Liver (tissue), 8 donors: ENCODE measurements at regions not wholly inside any gene's neighbourhood (a gene's known extent, or its start where the extent isn't known, plus 50 kb on each side); places are given as distances from the start of the nearest gene placed in this dataset.
"Not testable (repeated sequence)": the region's sequence is repeated elsewhere in the genome, so short reads cannot be mapped to it uniquely, and the experiment has no call there.

Experiments used
- DNase-seq: peaks from one replicate; pipeline ENCODE4 v3.0.0-alpha.2; 2017; ENCODE audit warnings: low spot score
- H3K27ac ChIP-seq, 2 donors: one replicate each; pipeline ENCODE4 v1.7.0; 2013; ENCODE audit warnings: inconsistent platforms in 2 of 2, low read length in 2 of 2, control low read depth in 1 of 2, low read depth in 1 of 2, mild to moderate bottlenecking in 1 of 2
- H3K27me3 ChIP-seq, 4 donors: one replicate each; pipeline versions ENCODE4 v1.6.1 to v1.7.0; 2013; ENCODE audit warnings: low read length in 3 of 4, inconsistent platforms in 1 of 4, mild to moderate bottlenecking in 1 of 4, moderate library complexity in 1 of 4; ENCODE audit not compliant: control insufficient read depth in 4 of 4, insufficient read depth in 4 of 4
- H3K36me3 ChIP-seq, 4 donors: one replicate each; pipeline versions ENCODE4 v1.6.1 to v1.7.0; 2013; ENCODE audit warnings: low read length in 3 of 4, mild to moderate bottlenecking in 3 of 4, low read depth in 1 of 4, moderate library complexity in 1 of 4; ENCODE audit not compliant: control insufficient read depth in 4 of 4, insufficient read depth in 3 of 4
- H3K4me1 ChIP-seq, 4 donors: one replicate each; pipeline versions ENCODE4 v1.6.1 to v1.7.0; 2013; ENCODE audit warnings: low read length in 3 of 4, mild to moderate bottlenecking in 3 of 4, moderate library complexity in 1 of 4; ENCODE audit not compliant: control insufficient read depth in 4 of 4, insufficient read depth in 4 of 4
- H3K4me3 ChIP-seq, 3 donors: one replicate each; pipeline versions ENCODE4 v1.6.1 to v1.7.0; 2013; ENCODE audit warnings: low read length in 3 of 3, control low read depth in 1 of 3, low read depth in 1 of 3, mild to moderate bottlenecking in 1 of 3
- H3K9ac ChIP-seq, 2 donors: one replicate each; pipeline ENCODE4 v1.7.0; 2013; ENCODE audit warnings: low read length in 2 of 2, mild to moderate bottlenecking in 2 of 2, moderate library complexity in 2 of 2, control low read depth in 1 of 2, low read depth in 1 of 2
- H3K9me3 ChIP-seq, 4 donors: one replicate each; pipeline versions ENCODE4 v1.6.1 to v1.7.0; 2013; ENCODE audit warnings: low read length in 3 of 4; ENCODE audit not compliant: control insufficient read depth in 4 of 4
- EGR1 ChIP-seq, 2 donors: IDR thresholded peaks; 2 replicates each; pipeline ENCODE4 v1.6.1; 2016 to 2018; ENCODE audit warnings: antibody characterized with exemption in 2 of 2, low read depth in 2 of 2
- FOXA2 ChIP-seq: IDR thresholded peaks from 2 replicates; pipeline ENCODE4 v1.6.1; 2016; ENCODE audit warnings: antibody characterized with exemption
- GABPA ChIP-seq, 2 donors: IDR thresholded peaks in 1 of 2; conservative IDR thresholded peaks in 1 of 2; 2 replicates each; pipeline ENCODE4 v1.6.1; 2016; ENCODE audit warnings: antibody characterized with exemption in 2 of 2, mild to moderate bottlenecking in 1 of 2, moderate library complexity in 1 of 2
- HNF4A ChIP-seq, 2 donors: conservative IDR thresholded peaks; 2 replicates each; pipeline ENCODE4 v1.6.1; 2016; ENCODE audit warnings: antibody characterized with exemption in 2 of 2, mild to moderate bottlenecking in 2 of 2
- JUND ChIP-seq, 2 donors: IDR thresholded peaks; 2 replicates each; pipeline ENCODE4 v1.6.1; 2016; ENCODE audit warnings: antibody characterized with exemption in 2 of 2
- NR2F2 ChIP-seq: IDR thresholded peaks from 2 replicates; pipeline ENCODE4 v1.6.1; 2016; ENCODE audit warnings: antibody characterized with exemption
- RXRA ChIP-seq, 2 donors: IDR thresholded peaks; 2 replicates each; pipeline ENCODE4 v1.6.1; 2017 to 2018; ENCODE audit warnings: antibody characterized with exemption in 2 of 2, mild to moderate bottlenecking in 1 of 2
- SP1 ChIP-seq: IDR thresholded peaks from 2 replicates; pipeline ENCODE4 v1.6.1; 2018; ENCODE audit warnings: antibody characterized with exemption, mild to moderate bottlenecking
- TAF1 ChIP-seq: conservative IDR thresholded peaks from 2 replicates; pipeline ENCODE4 v1.6.1; 2016; ENCODE audit warnings: antibody characterized with exemption, mild to moderate bottlenecking
- YY1 ChIP-seq: IDR thresholded peaks from 2 replicates; pipeline ENCODE4 v1.6.1; 2016; ENCODE audit warnings: antibody characterized with exemption, mild to moderate bottlenecking
- WGBS: extraction: QIAGEN DNeasy Blood & Tissue Kit; methylation state at CpG from one replicate; pipeline ENCODE4 v1.1.7; 2013; 5-methylcytosine and 5-hydroxymethylcytosine counted together
- TF ChIP-seq, protein P1 (sequence below): IDR thresholded peaks from 2 replicates; pipeline ENCODE4 v1.6.1; 2016; ENCODE audit warnings: antibody characterized with exemption
- TF ChIP-seq, protein P2 (sequence below): IDR thresholded peaks from 2 replicates; pipeline ENCODE4 v1.6.1; 2016; ENCODE audit warnings: antibody characterized with exemption
- TF ChIP-seq, protein P3 (sequence below): fragments of 150-350 bp; IDR thresholded peaks from 2 replicates; pipeline ENCODE4 v1.5.1; 2017; ENCODE audit warnings: improper control_type of control experiment, low read depth, low read length; ENCODE audit not compliant: missing input control
- TF ChIP-seq, protein P4 (sequence below): IDR thresholded peaks from 2 replicates; pipeline ENCODE4 v1.6.1; 2016; ENCODE audit warnings: antibody characterized with exemption
- donor health status: healthy.
- donor health status: healthy.
- donor health status: healthy.
- donor health status: healthy.
- donor health status: healthy.

DNA sequence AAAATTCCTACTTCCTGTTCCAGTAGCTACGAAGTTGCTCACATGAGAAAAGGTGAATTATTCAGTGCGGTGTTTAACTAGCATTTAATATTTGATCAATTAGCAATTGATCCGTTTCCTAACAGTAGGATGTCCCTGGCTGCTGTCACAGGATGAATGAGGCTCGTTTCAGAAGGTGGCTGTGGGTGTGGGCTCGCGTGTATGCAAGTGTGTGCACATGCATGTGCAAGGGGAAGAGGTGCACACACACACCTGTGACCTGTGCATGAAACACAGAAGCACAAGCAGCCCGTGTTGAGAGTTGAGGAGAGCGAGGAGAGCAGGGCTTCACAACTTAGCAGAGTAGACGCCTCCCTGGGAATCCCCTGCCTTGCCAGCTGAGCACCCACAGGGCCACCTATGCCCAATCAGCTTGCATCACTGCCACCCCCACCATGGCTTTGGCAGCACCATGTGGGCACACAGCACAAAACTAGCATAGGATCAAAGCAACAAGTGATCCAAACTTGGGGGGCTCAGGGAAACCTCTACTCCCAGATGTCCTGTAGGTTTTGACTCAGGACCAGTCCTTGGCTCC lies 107.2 kb downstream of the C5orf15 start (continued):
- TF ChIP-seq, protein P1, sequence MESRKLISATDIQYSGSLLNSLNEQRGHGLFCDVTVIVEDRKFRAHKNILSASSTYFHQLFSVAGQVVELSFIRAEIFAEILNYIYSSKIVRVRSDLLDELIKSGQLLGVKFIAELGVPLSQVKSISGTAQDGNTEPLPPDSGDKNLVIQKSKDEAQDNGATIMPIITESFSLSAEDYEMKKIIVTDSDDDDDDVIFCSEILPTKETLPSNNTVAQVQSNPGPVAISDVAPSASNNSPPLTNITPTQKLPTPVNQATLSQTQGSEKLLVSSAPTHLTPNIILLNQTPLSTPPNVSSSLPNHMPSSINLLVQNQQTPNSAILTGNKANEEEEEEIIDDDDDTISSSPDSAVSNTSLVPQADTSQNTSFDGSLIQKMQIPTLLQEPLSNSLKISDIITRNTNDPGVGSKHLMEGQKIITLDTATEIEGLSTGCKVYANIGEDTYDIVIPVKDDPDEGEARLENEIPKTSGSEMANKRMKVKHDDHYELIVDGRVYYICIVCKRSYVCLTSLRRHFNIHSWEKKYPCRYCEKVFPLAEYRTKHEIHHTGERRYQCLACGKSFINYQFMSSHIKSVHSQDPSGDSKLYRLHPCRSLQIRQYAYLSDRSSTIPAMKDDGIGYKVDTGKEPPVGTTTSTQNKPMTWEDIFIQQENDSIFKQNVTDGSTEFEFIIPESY: no peak
- TF ChIP-seq YY1 (no peak), JUND (IDR thresholded peaks at IDR 0.05) (no peak), HNF4A (conservative IDR thresholded peaks at IDR 0.05) (no peak), EGR1 (IDR thresholded peaks at IDR 0.05; ENCODE audit: low read depth in 2 of 2) (no peak)

DNA sequence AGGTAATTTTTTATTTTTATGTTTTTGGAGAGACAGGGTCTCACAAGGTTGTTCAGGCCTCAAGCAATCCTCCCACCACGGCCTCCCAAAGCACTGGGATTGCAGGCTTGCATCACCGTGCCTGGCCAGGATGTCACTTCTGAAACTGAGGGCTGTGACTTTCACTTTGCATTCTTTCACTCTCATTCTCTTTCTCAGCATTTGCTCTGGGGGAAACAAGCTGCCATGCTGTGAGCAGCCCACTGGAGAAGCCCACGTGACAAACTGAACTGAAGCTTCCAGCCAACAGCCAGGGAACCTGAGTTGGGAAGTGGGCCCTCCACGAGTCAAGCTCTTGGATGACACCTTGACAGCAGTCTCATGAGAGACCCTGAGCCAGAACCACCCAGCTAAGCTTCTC lies 109.4 kb downstream of the C5orf15 start:
- WGBS: 84% methylated on average over 4 of the region's 4 CpGs
- no peak overlapping the region for H3K4me3 ChIP-seq
- no peaks in the 10 kb centered on the region for H3K4me1 ChIP-seq
- H3K9me3 ChIP-seq: no peaks in the 10 kb centered on the region
- no peak overlapping the region for H3K9ac ChIP-seq
- TF ChIP-seq GABPA (IDR thresholded peaks at IDR 0.05 in 1 of 2, conservative IDR thresholded peaks at IDR 0.05 in 1 of 2) (no peak), YY1 (no peak), JUND (IDR thresholded peaks at IDR 0.05) (no peak)
- no peak for DNase-seq
- peaks cover 0 to 2% (median 0%) of the 10 kb centered on the region in 4 donors for H3K27me3 ChIP-seq
- H3K27ac ChIP-seq: no peak overlapping the region
- no peaks in the 10 kb centered on the region for H3K36me3 ChIP-seq

DNA sequence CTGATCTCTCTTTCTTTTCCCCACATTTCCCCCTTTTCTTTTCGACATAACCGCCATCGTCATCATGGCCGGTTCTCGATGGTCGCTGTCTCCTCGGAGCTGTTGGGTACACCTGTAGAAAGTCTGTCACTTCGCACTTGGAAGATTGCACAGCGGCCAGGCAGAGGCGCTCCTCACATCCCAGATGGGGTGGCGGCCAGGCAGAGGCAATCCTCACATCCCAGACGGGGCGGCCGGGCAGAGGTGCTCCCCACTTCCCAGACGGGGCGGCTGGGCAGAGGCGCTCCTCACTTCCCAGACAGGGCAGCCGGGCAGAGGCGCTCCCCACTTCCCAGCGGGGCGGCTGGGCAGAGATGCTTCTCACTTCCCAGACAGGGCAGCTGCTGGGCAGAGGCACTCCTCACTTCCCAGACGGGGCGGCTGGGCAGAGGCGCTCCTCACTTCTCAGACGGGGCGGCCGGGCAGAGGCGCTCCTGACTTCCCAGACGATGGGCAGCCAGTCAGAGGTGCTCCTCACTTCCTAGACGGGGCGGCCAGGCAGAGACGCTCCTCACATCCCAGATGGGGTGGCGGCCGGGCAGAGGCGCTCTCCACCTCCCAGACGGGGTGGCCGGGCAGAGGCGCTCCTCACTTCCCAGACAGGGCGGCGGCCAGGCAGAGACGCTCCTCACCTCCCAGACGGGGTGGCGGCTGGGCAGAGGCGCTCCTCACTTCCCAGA lies 110.7 kb downstream of the C5orf15 start:
- H3K27me3 ChIP-seq, H3K9ac ChIP-seq, H3K9me3 ChIP-seq, H3K36me3 ChIP-seq, H3K4me1 ChIP-seq, H3K27ac ChIP-seq, H3K4me3 ChIP-seq, DNase-seq: not testable (repeated sequence)
- 94% methylated on average over 44 of the region's 44 CpGs for WGBS

DNA sequence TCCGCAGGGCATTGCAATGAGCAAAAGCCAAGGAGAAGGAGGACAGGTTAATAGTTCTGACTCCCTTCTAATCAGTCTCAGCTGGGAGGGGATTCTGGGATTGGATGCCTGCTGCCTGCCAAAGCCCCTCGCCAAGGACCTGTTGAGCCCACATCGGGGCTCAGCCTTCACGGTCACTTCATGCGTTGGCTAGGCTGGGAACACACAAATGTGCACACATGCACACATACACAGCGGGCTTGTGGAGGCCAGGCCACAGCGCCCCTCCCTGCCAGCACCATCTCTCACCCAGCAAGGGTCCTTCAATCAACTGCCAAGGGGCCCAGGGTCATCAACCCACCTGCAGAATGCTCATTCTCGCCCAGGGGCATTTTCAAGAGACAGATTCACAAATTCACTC lies 113.9 kb downstream of the C5orf15 start:
- 87% methylated on average over 8 of the region's 8 CpGs for WGBS
- Histone ChIP-seq H3K27ac (no peak overlapping the region), H3K4me1 (no peaks in the 10 kb centered on the region), H3K9me3 (no peaks in the 10 kb centered on the region), H3K4me3 (no peak overlapping the region), H3K9ac (no peak overlapping the region), H3K36me3 (no peaks in the 10 kb centered on the region), H3K27me3 (no peaks in the 10 kb centered on the region)
- no peak for DNase-seq
- TF ChIP-seq TAF1 (no peak), YY1 (no peak), SP1 (no peak), FOXA2 (no peak), NR2F2 (no peak), GABPA (IDR thresholded peaks at IDR 0.05 in 1 of 2, conservative IDR thresholded peaks at IDR 0.05 in 1 of 2) (no peak), HNF4A (conservative IDR thresholded peaks at IDR 0.05) (no peak), RXRA (IDR thresholded peaks at IDR 0.05) (no peak), EGR1 (IDR thresholded peaks at IDR 0.05; ENCODE audit: low read depth in 2 of 2) (no peak)
- TF ChIP-seq, protein P2, sequence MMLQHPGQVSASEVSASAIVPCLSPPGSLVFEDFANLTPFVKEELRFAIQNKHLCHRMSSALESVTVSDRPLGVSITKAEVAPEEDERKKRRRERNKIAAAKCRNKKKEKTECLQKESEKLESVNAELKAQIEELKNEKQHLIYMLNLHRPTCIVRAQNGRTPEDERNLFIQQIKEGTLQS: no peak
- TF ChIP-seq, protein P3, sequence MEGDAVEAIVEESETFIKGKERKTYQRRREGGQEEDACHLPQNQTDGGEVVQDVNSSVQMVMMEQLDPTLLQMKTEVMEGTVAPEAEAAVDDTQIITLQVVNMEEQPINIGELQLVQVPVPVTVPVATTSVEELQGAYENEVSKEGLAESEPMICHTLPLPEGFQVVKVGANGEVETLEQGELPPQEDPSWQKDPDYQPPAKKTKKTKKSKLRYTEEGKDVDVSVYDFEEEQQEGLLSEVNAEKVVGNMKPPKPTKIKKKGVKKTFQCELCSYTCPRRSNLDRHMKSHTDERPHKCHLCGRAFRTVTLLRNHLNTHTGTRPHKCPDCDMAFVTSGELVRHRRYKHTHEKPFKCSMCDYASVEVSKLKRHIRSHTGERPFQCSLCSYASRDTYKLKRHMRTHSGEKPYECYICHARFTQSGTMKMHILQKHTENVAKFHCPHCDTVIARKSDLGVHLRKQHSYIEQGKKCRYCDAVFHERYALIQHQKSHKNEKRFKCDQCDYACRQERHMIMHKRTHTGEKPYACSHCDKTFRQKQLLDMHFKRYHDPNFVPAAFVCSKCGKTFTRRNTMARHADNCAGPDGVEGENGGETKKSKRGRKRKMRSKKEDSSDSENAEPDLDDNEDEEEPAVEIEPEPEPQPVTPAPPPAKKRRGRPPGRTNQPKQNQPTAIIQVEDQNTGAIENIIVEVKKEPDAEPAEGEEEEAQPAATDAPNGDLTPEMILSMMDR: no peak
- TF ChIP-seq, protein P1: no peak
- TF ChIP-seq, protein P4, sequence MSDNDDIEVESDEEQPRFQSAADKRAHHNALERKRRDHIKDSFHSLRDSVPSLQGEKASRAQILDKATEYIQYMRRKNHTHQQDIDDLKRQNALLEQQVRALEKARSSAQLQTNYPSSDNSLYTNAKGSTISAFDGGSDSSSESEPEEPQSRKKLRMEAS: no peak
